GM12864 (cell line): ENCODE measurements at regions not wholly inside any gene's neighbourhood (a gene's known extent, or its start where the extent isn't known, plus 50 kb on each side); places are given as distances from the start of the nearest gene placed in this dataset.
"Not testable (repeated sequence)": the region's sequence is repeated elsewhere in the genome, so short reads cannot be mapped to it uniquely, and the experiment has no call there.

Source experiments
- DNase-seq: peaks from one replicate; pipeline ENCODE4 v3.0.0-alpha.2; 2011; ENCODE audit warnings: low read depth
- H3K4me3 ChIP-seq: 2 replicates; pipeline ENCODE4 v1.5.1; 2011; ENCODE audit warnings: mild to moderate bottlenecking, low read depth, low read length, control low read depth
- TF ChIP-seq, protein P1 (sequence below): IDR thresholded peaks from 2 replicates; pipeline ENCODE4 v1.5.1; 2011; ENCODE audit warnings: low read depth, mild to moderate bottlenecking, moderate library complexity, low read length, control low read depth, inconsistent platforms; ENCODE audit errors: missing control alignments

DNA sequence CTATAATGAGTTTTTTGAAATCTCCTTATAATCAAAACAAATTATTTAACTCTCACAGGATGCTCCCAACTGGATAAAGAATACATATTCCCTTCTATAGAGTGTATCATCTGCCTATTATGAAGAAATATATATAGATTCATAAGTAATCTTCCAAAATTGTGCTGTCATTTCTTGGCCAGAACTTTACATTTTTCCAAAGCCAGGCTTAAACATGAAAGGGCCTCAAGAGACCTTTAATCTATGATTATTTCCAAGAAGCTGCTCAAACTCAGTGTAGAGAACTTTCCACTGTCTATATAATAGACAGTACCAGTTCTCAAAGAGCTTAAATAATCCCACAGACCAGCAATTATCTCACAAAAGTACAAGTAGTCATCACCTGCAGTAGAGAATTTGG is 211.0 kb downstream of the AKAIN1 start:
- no peak for DNase-seq
- TF ChIP-seq, protein P1, sequence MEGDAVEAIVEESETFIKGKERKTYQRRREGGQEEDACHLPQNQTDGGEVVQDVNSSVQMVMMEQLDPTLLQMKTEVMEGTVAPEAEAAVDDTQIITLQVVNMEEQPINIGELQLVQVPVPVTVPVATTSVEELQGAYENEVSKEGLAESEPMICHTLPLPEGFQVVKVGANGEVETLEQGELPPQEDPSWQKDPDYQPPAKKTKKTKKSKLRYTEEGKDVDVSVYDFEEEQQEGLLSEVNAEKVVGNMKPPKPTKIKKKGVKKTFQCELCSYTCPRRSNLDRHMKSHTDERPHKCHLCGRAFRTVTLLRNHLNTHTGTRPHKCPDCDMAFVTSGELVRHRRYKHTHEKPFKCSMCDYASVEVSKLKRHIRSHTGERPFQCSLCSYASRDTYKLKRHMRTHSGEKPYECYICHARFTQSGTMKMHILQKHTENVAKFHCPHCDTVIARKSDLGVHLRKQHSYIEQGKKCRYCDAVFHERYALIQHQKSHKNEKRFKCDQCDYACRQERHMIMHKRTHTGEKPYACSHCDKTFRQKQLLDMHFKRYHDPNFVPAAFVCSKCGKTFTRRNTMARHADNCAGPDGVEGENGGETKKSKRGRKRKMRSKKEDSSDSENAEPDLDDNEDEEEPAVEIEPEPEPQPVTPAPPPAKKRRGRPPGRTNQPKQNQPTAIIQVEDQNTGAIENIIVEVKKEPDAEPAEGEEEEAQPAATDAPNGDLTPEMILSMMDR, result no peak
- no peak overlapping the region for H3K4me3 ChIP-seq

DNA sequence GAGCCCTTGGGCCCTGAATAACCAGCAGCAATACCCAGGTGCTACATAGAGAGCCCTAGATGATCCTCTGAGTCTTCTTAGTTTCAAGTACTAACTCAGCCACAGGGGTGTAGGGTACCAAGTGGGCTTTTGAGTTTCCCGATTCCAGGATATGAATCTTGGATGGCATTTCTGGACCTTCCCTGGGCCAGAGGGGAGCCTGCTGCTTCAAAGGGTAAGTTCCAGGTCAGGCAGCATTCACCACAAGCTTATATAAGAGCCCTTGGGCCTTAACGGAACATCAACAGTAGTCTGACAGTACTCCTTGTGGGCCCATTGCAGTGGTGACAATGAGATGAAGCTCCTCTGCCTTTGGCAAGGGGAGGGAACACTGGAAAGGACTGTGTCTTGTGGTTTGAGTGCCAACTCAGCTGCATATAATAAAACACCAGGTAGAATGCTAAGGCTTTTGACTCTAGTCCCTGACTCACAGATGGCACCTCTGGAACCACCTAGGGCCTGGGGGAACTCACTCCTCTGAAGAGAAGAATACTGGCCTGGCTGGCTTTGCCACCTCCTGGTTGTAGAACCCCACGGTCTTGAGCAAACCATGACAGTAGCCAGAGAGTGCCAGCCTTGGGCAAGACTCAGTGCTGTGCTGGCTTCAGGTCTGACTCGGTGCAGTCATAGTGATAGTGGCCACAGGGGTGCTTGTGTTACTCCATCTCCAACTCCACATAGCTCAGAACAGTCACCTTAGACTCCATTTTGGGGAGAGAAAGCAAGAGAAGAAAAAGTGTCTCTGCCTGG is 235.7 kb downstream of the AKAIN1 start:
- DNase-seq, result no peak
- TF ChIP-seq, protein P1, result no peak
- H3K4me3 ChIP-seq, result no peak overlapping the region

DNA sequence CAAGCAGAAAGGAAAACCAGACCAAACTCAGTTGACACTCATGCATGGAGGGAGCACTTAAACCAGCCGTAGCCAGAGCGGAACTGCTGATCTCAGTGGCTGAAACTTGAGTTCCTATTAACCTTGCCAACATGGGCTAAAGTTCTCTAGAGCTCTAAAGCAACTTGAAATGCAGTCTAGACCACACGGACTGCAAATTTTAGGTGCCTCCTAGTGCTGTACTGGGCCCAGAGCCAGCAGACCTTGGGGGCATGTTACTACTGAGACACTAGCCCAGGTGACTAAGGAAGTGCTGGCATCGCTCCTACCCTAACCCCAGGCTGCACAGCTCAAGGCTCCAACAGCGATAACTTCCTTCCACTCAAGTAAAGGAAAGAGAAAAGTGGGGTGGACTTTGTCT is 236.5 kb downstream of the AKAIN1 start:
- no peak overlapping the region for H3K4me3 ChIP-seq
- DNase-seq, result no peak
- TF ChIP-seq, protein P1, result no peak

DNA sequence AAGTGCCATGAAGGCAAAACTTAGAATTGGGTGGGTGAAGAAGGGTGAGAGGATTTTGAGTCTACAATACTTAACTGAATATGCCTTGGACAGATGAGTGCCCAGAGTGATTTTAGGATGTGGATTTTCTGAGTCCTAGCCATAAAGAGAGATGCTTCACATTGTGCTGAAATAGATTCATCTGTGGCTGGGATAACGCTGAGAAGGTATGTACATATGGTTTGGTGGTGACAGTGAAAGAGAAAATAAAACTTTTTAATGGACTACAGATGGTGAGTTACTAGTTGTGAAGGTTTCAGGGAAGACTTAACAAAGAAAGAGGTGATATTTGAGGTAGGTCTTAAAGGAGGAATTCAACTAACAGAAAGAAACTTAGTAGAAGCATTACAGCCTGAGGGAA is 265.8 kb downstream of the AKAIN1 start:
- TF ChIP-seq, protein P1, result no peak
- no peak overlapping the region for H3K4me3 ChIP-seq
- DNase-seq, result no peak

DNA sequence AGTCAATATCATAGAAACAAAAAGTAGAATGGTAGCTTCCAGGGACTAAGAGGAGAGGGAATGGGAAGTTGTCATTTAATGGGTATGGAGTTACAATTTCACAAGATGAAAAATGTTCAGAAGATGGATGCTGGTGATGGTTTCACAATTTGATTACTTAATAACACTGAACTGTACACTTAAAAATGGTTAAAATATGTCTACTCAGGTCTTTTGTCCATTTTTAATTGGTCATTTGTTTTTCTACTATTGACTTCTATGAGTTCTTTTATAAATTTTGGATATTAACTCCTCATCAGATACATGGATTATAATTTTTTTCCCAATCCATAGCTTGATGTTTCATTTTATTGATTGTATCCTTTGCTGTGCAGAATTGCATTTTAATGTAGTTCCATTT is 275.5 kb downstream of the AKAIN1 start:
- DNase-seq, result no peak
- TF ChIP-seq, protein P1, result no peak
- H3K4me3 ChIP-seq, result no peak overlapping the region

DNA sequence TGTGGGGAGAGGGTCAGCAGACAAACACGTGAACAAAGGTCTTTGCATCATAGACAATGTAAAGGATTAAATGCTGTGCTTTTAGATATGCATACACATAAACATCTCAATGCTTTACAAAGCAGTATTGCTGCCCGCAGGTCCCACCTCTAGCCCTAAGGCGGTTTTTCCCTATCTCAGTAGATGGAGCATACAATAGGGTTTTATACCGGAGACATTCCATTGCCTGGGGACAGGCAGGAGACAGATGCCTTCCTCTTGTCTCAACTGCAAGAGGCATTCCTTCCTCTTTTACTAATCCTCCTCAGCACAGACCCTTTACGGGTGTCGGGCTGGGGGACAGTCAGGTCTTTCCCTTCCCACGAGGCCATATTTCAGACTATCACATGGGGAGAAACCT is 279.5 kb downstream of the AKAIN1 start:
- H3K4me3 ChIP-seq, result not testable (repeated sequence)

DNA sequence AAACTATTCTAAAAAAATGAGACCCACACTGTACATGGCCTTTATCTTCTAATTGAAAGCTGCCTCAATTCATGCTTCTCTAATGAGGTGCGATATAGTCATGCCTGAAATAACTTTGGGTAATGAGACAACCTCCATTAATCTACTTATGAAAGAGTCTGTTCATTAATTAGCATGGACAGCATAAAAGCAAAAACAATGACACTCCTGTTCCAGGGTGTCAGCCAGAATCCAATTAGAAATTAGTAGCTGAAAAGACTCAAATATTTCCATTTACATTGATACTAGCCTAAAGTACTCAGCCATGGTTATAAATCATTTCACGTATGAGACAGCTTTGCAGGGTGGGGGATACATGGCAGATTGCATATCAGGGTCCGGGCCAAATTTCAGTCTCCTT is 288.7 kb downstream of the AKAIN1 start:
- TF ChIP-seq, protein P1, result no peak
- H3K4me3 ChIP-seq, result no peak overlapping the region
- DNase-seq, result no peak

More for the DNA sequence above, 279.5 kb downstream of the AKAIN1 start:
- DNase-seq, result not testable (repeated sequence)

DNA sequence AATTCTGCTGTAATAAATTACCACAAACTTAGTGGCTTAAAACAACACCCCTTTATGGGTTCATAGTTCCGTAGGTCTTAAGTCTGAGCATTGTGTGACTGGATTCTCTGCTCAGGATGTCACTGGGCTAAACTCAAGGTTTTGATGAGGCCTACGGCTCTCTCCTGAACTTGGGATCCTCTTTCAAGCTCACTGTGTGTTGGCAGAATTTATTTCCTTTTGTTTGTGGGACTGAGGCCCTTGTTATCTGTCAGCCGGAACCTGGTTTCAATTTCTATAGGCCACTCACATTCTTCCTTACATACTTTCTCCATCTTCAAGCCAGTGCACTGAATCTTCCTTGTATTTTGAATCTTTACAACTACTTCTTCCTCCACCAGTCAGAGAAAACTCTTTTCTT is 290.2 kb downstream of the AKAIN1 start:
- DNase-seq, result no peak
- TF ChIP-seq, protein P1, result no peak
- no peak overlapping the region for H3K4me3 ChIP-seq
